ENCODE measurements at regions not wholly inside any gene's neighbourhood (a gene's known extent, or its start where the extent isn't known, plus 50 kb on each side); places are given as distances from the start of the nearest gene placed in this dataset.
A peak's percentile ranks its signal among the peaks of the same experiment; 100 is the strongest.

- TF ChIP-seq CTCF (IDR thresholded peaks at IDR 0.05) (peak; percentile 82), EZH2 (IDR thresholded peaks at IDR 0.05) (no peak)
These were observed 200.7 kb downstream of the BCAS1 start for GRCh38 chr20:53869466-53870258.

All from neural progenitor cell (in vitro differentiated cells).